Dedifferentiated amniotic fluid mesenchymal stem cell (primary cell): ENCODE measurements at regions not wholly inside any gene's neighbourhood (a gene's known extent, or its start where the extent isn't known, plus 50 kb on each side); places are given as distances from the start of the nearest gene placed in this dataset.
"Not testable (repeated sequence)": the region's sequence is repeated elsewhere in the genome, so short reads cannot be mapped to it uniquely, and the experiment has no call there.

Experiments used
- DNase-seq: peaks from one replicate; pipeline ENCODE4 v3.0.0-alpha.2; 2016; ENCODE audit errors: extremely low spot score

DNA sequence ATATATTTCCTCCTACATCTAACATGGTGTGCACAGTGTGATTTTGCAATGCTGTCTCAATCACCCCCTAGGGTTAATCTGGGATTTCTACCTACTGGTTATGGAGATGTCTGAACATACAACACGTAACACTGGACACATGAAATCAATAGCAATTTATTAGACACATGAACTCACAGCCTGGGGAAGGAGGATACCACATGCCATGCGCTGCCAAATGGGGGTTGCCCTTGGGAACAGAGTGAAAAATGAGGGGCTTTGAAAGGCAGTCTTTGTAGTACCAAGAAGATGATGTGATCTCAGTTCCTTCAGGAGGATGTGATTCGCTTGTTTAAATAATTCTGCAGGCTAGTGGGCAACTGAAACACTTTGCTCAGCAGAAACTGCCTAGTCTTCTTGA is 253.6 kb upstream of the LRRC4C start:
- DNase-seq = no peak

- no peak for DNase-seq
These were observed 254.6 kb upstream of the LRRC4C start for GRCh38 chr11:41714101-41714500.

DNA sequence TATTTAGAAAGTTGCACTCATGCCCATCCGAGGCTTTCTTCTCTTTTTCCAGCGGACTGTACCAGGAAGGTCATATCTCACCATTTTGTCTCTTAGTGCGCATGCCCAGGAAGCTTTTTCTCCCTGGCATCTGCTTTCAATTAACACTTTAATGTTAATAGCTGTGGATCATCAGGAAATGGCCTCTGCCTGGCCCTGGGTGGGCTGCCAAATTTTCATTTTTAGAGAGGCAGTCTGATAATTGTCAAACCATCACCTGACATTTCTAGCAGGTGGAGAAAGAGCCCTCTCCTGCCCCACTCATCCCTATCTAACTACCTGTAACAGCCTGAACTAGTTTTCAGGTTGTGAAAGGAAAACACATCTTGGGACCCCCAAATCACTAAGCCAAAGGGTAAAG is 257.4 kb upstream of the LRRC4C start:
- no peak for DNase-seq

DNA sequence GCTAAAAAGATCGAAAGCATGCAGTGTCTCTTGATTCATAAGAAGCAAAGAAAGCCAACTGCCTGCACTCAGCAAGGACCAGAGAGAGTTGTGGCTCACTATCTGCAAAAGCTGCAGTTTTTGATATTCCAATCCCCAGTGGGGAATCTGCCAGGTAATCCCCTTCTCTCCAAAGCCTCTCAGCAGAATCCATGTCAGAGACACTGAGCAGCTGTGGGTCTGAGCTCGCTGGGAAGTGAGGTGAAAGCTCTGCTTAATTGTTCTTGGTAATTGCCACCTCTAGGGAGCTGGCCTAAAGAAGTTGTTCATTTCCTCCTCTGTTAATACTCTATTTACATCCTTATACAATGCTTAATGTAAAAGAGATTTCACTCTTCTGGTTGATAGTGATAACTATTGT is 261.3 kb upstream of the LRRC4C start:
- no peak for DNase-seq

- DNase-seq = not testable (repeated sequence)
These were observed 268.7 kb upstream of the LRRC4C start for GRCh38 chr11:41728161-41728560.

DNA sequence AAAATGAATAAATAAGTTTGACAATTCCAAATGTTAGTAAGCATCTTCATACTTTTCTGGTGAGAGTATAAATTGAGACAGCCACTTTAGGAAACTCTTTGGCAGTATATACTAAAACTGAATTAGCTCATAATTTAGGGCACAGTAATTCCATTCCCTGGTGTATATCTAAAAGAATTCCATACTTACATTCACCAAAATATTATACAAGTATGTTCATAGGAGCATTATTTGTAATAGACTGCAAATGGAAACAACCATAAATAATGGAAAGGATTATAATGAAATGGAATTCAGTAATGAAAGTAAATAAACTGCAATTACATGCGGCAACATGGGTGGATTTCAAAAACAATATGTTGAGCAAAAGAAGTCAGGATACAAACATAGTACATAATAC is 315.8 kb upstream of the LRRC4C start:
- DNase-seq = no peak

GRCh38 chr11:41779401-41779960 is 320.0 kb upstream of the LRRC4C start:
- no peak for DNase-seq

DNA sequence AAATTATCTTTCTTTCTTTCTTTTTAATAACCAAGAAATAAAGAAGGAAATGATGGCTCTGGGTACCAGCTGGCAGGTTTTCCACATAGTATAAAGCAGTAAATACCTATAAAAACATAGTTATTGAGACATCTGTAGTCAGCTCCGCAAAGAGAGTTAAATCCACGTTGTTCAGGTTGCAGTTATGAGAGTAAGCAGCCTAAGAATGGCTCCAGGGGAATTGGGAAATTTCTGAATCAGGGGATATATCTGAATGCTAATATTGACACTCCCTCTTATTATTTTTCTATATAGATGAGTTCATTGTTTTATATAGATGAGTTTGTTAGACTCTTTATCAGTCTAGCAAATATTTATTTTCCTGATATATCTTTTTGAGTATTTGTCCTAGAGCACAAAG is 322.0 kb upstream of the LRRC4C start:
- DNase-seq = no peak

DNA sequence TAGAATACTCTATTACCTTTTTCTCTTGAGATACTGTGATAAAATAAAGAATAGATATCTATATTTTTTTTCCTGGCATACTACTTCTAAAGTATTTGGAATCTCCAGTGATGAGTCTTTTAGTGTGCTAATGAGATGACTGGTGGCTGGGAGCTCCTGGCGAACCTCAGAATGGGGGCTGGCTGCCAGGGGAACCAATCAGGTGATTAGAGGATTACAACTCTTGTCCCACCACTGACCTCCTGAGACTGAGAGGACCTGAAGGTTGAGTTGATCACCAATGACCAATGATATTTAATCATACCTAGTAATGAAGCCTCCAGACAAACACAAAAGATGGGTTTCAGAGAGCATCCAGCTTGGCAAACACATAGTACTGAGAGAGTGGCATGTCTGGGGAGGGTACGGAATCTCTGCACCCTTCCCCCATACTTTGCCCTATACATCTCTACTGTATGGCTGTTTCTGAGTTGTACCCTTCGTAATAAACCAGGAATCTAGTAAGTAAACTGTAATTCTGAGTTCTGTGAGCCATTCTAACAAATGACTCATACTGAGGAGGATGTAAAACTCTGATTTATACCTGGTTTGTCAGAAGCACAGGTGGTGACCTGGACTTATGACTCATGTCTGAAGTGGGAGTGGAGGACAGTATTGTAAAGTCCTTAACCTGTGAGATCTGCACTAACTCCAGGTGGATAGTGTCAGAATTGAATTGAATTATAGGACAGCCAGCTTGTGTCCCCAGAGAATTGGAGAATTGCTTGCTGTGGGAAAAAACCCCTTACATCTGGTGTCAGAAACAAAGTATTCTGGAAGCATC is 325.3 kb upstream of the LRRC4C start:
- no peak for DNase-seq

DNA sequence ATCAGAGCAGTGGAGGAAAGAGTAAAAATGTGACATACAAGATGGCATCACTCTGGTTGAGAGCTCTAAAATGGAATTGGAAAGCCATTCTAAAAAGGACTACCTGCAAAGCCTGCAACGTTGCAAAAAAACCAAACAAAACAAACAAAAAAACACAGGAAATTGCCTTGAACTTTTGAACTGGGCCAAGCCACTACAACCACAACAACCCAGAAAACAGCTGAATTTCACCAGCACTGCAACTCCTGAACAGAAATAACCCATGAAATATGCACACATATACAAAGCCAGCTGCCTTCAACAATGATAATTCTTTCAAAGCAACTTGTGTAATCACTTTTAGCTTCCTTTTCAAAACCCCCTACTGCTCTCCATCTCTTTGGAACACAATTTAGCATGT is 326.6 kb upstream of the LRRC4C start:
- no peak for DNase-seq

GRCh38 chr11:41788177-41788576 is 328.7 kb upstream of the LRRC4C start:
- DNase-seq = no peak

GRCh38 chr11:41789376-41789775 is 329.9 kb upstream of the LRRC4C start:
- DNase-seq = no peak

GRCh38 chr11:41795004-41795403 is 335.6 kb upstream of the LRRC4C start:
- DNase-seq = no peak

GRCh38 chr11:41799754-41800153 is 340.3 kb upstream of the LRRC4C start:
- DNase-seq = no peak

DNA sequence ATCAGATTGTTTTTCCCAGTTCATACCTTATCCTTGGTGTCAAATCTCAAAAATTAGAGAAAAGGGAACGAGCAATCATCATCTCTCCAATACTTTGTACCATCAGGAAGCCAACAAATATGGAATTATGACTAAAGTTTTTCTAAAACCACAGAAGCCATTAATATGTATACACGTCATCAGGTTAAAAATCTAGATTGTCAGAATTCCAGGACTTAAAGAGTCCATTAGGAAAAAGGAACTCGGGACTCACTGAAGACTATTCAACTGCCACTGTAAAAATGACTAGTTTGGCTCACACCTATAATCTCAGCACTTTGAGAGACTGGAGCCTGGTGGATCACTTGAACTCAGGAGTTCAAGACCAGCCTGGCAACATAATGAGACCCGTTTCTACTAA is 344.4 kb upstream of the LRRC4C start:
- DNase-seq = no peak

GRCh38 chr11:41816396-41816795 is 356.9 kb upstream of the LRRC4C start:
- no peak for DNase-seq

- DNase-seq = not testable (repeated sequence)
These were observed 364.8 kb upstream of the LRRC4C start for GRCh38 chr11:41824287-41824686.

GRCh38 chr11:41826085-41826484 is 366.6 kb upstream of the LRRC4C start:
- no peak for DNase-seq

GRCh38 chr11:41836431-41836830 is 377.0 kb upstream of the LRRC4C start:
- DNase-seq = no peak

DNA sequence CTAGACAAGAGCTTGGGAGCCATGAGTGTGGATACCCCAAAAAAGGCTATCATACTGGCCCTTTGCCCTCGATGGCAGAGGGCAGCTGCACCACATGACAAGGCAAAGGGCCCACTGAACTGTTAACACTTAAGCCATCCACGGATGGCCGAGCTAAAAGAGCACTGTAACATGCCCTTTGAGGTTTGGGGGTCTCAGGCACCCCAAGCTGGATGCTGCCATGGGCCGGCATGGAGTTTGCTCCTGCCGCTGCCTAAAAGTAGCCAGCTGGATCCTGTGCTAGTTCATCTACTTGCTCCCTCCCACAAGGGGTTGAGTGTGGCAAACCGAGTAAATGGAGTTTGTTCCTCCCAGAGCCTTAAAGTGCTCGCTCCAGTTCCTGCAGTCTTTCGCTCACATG is 383.2 kb upstream of the LRRC4C start:
- no peak for DNase-seq

DNA sequence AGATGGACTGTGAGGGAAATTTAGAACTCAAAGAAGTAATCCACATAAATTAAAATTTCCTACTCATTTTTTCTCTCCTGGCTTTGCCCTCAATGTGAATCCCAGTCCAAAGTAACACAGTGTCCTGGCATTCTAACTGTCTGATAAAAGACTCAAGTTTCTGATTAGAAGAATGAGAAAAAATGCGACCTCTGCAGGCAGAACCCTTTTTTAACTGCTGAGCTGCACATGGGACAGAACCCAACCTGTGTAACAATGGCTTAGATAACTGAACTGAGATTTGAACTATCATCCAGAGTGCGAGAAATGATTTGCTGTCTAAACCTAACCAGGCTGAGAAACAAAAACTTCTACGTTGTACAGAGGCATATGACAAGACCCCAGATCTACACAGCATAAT is 385.6 kb upstream of the LRRC4C start:
- DNase-seq = no peak

GRCh38 chr11:41848349-41848748 is 388.9 kb upstream of the LRRC4C start:
- no peak for DNase-seq

DNA sequence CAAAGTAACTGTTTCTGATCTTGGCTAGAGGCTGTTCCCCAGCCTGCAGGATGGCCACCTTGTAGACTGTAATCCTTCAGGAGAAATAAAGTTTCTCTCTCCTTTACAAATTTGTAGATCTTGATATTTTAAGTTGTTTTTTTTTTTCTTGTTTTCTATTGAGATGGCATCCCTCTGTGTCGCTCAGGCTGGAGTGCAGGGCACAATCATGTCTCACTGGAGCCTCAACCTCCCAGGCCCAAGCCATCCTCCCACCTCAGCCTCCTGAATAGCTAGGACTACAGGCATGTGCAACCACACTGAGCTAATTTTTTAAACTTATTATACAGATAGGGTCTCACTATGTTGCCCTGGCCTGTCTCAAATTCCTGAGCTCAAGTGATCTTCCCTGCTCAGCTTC is 389.8 kb upstream of the LRRC4C start:
- DNase-seq = no peak

GRCh38 chr11:41851743-41852142 is 392.3 kb upstream of the LRRC4C start:
- no peak for DNase-seq
